ENCODE measurements at regions not wholly inside any gene's neighbourhood (a gene's known extent, or its start where the extent isn't known, plus 50 kb on each side); places are given as distances from the start of the nearest gene placed in this dataset.

DNA sequence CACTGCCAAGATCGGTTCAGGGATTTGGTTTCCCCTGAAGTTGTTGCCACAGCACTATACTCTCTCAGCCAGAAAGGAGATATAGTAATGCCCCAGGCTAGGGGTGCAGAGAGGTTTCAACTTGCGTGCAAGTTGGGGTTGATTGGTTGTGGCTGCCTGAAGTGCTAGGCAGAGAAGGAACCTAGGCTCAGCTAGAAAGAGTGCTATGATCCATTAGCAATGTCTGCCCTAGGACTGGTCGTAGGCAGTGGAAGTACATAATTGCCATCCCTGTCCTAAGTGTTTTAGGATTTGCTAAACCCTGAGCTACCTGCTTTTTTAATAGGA lies 136.6 kb upstream of the SMIM23 start:
- TF ChIP-seq CTCF (conservative IDR thresholded peaks at IDR 0.05) (no peak), EZH2 (IDR thresholded peaks at IDR 0.05; ENCODE audit: low read depth) (no peak)
